ENCODE measurements at regions not wholly inside any gene's neighbourhood (a gene's known extent, or its start where the extent isn't known, plus 50 kb on each side); places are given as distances from the start of the nearest gene placed in this dataset.
A peak's percentile ranks its signal among the peaks of the same experiment; 100 is the strongest.

DNA sequence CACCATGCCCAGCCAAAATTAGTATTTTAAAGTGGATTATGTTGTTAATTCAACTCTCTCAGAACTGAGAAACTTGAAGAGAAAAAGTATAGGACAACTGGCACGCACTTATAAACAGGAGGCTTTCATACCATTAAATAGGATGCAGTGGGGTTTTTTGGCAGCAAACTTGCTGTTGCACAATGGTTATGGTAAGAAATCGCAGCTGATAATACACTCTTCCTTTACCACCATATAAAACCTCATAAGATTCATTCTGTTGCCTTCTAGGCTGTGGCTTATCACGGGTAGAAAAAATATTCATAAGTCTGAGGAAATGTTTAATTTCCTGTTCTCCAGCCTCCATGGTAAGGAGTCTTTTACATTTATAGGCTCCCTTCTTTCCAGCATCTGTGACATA lies 95.3 kb downstream of the TMCO5A start:
- Histone ChIP-seq H3K36me3 (ENCODE audit: control insufficient read depth, insufficient read depth, low read length) (no peaks in the 10 kb centered on the region), H3K4me3 (ENCODE audit: low read depth, low read length) (no peak overlapping the region), H3K27me3 (ENCODE audit: control insufficient read depth, insufficient read depth, low read length) (no peaks in the 10 kb centered on the region)
- TF ChIP-seq, protein P1, sequence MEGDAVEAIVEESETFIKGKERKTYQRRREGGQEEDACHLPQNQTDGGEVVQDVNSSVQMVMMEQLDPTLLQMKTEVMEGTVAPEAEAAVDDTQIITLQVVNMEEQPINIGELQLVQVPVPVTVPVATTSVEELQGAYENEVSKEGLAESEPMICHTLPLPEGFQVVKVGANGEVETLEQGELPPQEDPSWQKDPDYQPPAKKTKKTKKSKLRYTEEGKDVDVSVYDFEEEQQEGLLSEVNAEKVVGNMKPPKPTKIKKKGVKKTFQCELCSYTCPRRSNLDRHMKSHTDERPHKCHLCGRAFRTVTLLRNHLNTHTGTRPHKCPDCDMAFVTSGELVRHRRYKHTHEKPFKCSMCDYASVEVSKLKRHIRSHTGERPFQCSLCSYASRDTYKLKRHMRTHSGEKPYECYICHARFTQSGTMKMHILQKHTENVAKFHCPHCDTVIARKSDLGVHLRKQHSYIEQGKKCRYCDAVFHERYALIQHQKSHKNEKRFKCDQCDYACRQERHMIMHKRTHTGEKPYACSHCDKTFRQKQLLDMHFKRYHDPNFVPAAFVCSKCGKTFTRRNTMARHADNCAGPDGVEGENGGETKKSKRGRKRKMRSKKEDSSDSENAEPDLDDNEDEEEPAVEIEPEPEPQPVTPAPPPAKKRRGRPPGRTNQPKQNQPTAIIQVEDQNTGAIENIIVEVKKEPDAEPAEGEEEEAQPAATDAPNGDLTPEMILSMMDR (IDR thresholded peaks at IDR 0.05; ENCODE audit: insufficient read depth, low read length, severe bottlenecking), result no peak
- FAIRE-seq (no peak), DNase-seq (ENCODE audit: low read depth) (no peak)

DNA sequence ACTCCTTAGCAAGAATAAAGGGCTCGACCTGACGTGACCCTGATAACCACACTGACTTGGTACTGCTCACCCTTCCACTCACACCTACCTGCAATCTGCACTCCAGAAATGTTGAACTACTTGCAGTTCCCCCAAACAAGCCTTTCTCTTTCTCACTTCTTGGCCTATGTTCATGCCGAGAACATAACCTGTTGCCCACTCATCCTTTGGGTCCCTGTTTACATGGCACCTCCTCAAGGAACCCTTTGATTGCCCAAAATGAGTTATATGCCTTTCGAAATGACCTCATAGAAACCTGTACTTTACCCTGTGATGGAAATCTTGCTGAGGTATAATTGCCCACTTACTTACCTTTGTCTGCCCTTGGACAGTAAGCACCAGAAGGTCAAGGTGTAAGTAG lies 96.2 kb downstream of the TMCO5A start:
- no peak overlapping the region for H3K4me3 ChIP-seq (ENCODE audit: low read depth, low read length)
- H3K36me3 ChIP-seq (ENCODE audit: control insufficient read depth, insufficient read depth, low read length), result no peaks in the 10 kb centered on the region
- DNase-seq (ENCODE audit: low read depth) (no peak), FAIRE-seq (no peak)
- TF ChIP-seq, protein P1 (IDR thresholded peaks at IDR 0.05; ENCODE audit: insufficient read depth, low read length, severe bottlenecking), result no peak
- H3K27me3 ChIP-seq (ENCODE audit: control insufficient read depth, insufficient read depth, low read length), result no peaks in the 10 kb centered on the region

GRCh38 chr15:38035701-38036100 lies 101.3 kb downstream of the TMCO5A start:
- no peak overlapping the region for H3K4me3 ChIP-seq (ENCODE audit: low read depth, low read length)
- TF ChIP-seq, protein P1 (IDR thresholded peaks at IDR 0.05; ENCODE audit: insufficient read depth, low read length, severe bottlenecking), result no peak
- FAIRE-seq (no peak), DNase-seq (ENCODE audit: low read depth) (peak; percentile 33)
- no peaks in the 10 kb centered on the region for H3K36me3 ChIP-seq (ENCODE audit: control insufficient read depth, insufficient read depth, low read length)
- no peaks in the 10 kb centered on the region for H3K27me3 ChIP-seq (ENCODE audit: control insufficient read depth, insufficient read depth, low read length)

- TF ChIP-seq, protein P1 (IDR thresholded peaks at IDR 0.05; ENCODE audit: insufficient read depth, low read length, severe bottlenecking), result no peak
- no peaks in the 10 kb centered on the region for H3K27me3 ChIP-seq (ENCODE audit: control insufficient read depth, insufficient read depth, low read length)
- no peak overlapping the region for H3K4me3 ChIP-seq (ENCODE audit: low read depth, low read length)
- DNase-seq (ENCODE audit: low read depth) (no peak), FAIRE-seq (peak; percentile 13)
- H3K36me3 ChIP-seq (ENCODE audit: control insufficient read depth, insufficient read depth, low read length), result no peaks in the 10 kb centered on the region
Measured at GRCh38 chr15:38036790-38037338, 102.4 kb downstream of the TMCO5A start.

- Histone ChIP-seq H3K4me3 (ENCODE audit: low read depth, low read length) (no peak overlapping the region), H3K27me3 (ENCODE audit: control insufficient read depth, insufficient read depth, low read length) (no peaks in the 10 kb centered on the region), H3K36me3 (ENCODE audit: control insufficient read depth, insufficient read depth, low read length) (no peaks in the 10 kb centered on the region)
- DNase-seq (ENCODE audit: low read depth) (peak; percentile 94), FAIRE-seq (no peak)
- TF ChIP-seq, protein P1 (IDR thresholded peaks at IDR 0.05; ENCODE audit: insufficient read depth, low read length, severe bottlenecking), result no peak
Measured at GRCh38 chr15:38038659-38039442, 104.4 kb downstream of the TMCO5A start.
